Sigmoid colon (tissue), 4 donors: ENCODE measurements at regions not wholly inside any gene's neighbourhood (a gene's known extent, or its start where the extent isn't known, plus 50 kb on each side); places are given as distances from the start of the nearest gene placed in this dataset.

Experiments
- POLR2A ChIP-seq, 2 donors: fragments of 450-650 bp; IDR thresholded peaks; one replicate each; pipeline ENCODE4 v1.6.1; 2016; ENCODE audit warnings: antibody characterized with exemption in 2 of 2, mild to moderate bottlenecking in 2 of 2, moderate library complexity in 2 of 2
- POLR2AphosphoS5 ChIP-seq, 4 donors: sonication (generic); formaldehyde crosslinking; IDR thresholded peaks; one replicate each; pipeline ENCODE4 v1.6.1; 2017; ENCODE audit warnings: antibody characterized with exemption in 4 of 4
- TF ChIP-seq, protein P1 (sequence below), 4 experiments: fragments of 450-650 bp in 3 of 4; fragments of 200-600 bp in 1 of 4; IDR thresholded peaks; one replicate each; pipeline ENCODE4 v1.5.1; 2016 to 2019; ENCODE audit warnings: antibody characterized with exemption in 4 of 4, mild to moderate bottlenecking in 3 of 4, moderate library complexity in 2 of 4

DNA sequence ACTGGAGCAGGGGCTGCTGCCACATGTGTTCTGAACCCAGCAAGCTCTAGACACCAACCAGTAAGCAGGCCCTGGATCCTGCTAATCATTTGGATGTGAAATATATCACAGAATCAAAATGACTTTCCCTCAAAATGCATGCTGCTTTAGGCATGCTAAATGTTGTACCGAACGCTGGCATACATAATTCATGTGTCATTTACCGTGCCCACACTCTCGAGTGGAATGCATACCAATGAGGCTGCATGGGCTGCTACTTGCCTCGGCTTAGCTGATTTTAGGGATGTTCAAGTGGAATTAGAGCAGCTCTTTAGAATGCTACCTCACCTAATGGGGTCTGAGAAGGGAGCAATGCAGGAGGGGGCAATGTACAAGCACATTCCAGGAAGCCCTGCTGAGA, 509.6 kb upstream of the RAB6C start:
- TF ChIP-seq, protein P1, sequence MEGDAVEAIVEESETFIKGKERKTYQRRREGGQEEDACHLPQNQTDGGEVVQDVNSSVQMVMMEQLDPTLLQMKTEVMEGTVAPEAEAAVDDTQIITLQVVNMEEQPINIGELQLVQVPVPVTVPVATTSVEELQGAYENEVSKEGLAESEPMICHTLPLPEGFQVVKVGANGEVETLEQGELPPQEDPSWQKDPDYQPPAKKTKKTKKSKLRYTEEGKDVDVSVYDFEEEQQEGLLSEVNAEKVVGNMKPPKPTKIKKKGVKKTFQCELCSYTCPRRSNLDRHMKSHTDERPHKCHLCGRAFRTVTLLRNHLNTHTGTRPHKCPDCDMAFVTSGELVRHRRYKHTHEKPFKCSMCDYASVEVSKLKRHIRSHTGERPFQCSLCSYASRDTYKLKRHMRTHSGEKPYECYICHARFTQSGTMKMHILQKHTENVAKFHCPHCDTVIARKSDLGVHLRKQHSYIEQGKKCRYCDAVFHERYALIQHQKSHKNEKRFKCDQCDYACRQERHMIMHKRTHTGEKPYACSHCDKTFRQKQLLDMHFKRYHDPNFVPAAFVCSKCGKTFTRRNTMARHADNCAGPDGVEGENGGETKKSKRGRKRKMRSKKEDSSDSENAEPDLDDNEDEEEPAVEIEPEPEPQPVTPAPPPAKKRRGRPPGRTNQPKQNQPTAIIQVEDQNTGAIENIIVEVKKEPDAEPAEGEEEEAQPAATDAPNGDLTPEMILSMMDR (IDR thresholded peaks at IDR 0.05) = no peak
- TF ChIP-seq POLR2AphosphoS5 (IDR thresholded peaks at IDR 0.05) (no peak), POLR2A (IDR thresholded peaks at IDR 0.05) (no peak)
